GM11168 (cell line): ENCODE measurements at regions not wholly inside any gene's neighbourhood (a gene's known extent, or its start where the extent isn't known, plus 50 kb on each side); places are given as distances from the start of the nearest gene placed in this dataset.

ENCODE experiments used
- in situ Hi-C: fragments of 300-500 bp; cut with MboI; formaldehyde crosslinking; loops from one replicate; pipeline ENCODE4 v1.12.0; 2022; ENCODE audit warnings: low sequenced_read_pairs; ENCODE audit not compliant: unreplicated experiment

GRCh38 chr14:61847861-61848260 lies 85.6 kb downstream of the SNAPC1 start:
- in situ Hi-C loops = no loop called here

GRCh38 chr14:61854898-61855297 lies 92.7 kb downstream of the SNAPC1 start:
- in situ Hi-C loops = no loop called here

- in situ Hi-C loops = no loop called here
These were observed 98.2 kb downstream of the SNAPC1 start for GRCh38 chr14:61860294-61860918.

- in situ Hi-C loops = no loop called here
These were observed 99.2 kb downstream of the SNAPC1 start for GRCh38 chr14:61861320-61861865.

GRCh38 chr14:61864329-61864898 lies 102.2 kb downstream of the SNAPC1 start:
- in situ Hi-C loops = no loop called here

- in situ Hi-C loops = no loop called here
These were observed 105.0 kb downstream of the SNAPC1 start for GRCh38 chr14:61866932-61867920.

- in situ Hi-C loops = no loop called here
These were observed 106.6 kb downstream of the SNAPC1 start for GRCh38 chr14:61868846-61869245.

- in situ Hi-C loops = no loop called here
These were observed 107.9 kb downstream of the SNAPC1 start for GRCh38 chr14:61870163-61870562.

- in situ Hi-C loops = no loop called here
These were observed 110.2 kb downstream of the SNAPC1 start for GRCh38 chr14:61872452-61872851.

- in situ Hi-C loops = no loop called here
These were observed 113.3 kb downstream of the SNAPC1 start for GRCh38 chr14:61875483-61875882.

GRCh38 chr14:61876362-61877034 lies 114.3 kb downstream of the SNAPC1 start:
- in situ Hi-C loops = no loop called here

GRCh38 chr14:61877035-61877390 lies 114.8 kb downstream of the SNAPC1 start:
- in situ Hi-C loops = no loop called here

- in situ Hi-C loops = no loop called here
These were observed 115.5 kb downstream of the SNAPC1 start for GRCh38 chr14:61877768-61878167.

GRCh38 chr14:61878931-61879330 lies 116.7 kb downstream of the SNAPC1 start:
- in situ Hi-C loops = no loop called here

- in situ Hi-C loops = no loop called here
These were observed 118.8 kb downstream of the SNAPC1 start for GRCh38 chr14:61881046-61881445.

- in situ Hi-C loops = no loop called here
These were observed 122.5 kb downstream of the SNAPC1 start for GRCh38 chr14:61884711-61885110.

- in situ Hi-C loops = no loop called here
These were observed 123.2 kb downstream of the SNAPC1 start for GRCh38 chr14:61885203-61885961.

GRCh38 chr14:61887628-61888027 lies 125.4 kb downstream of the SNAPC1 start:
- in situ Hi-C loops = no loop called here

GRCh38 chr14:61889914-61890351 lies 127.7 kb downstream of the SNAPC1 start:
- in situ Hi-C loops = loop anchor here (10.0 kb wide), 1 partner anchor 235 kb away; no protein-coding TSS in a partner anchor
